Stomach smooth muscle (tissue), 2 donors: ENCODE measurements at regions not wholly inside any gene's neighbourhood (a gene's known extent, or its start where the extent isn't known, plus 50 kb on each side); places are given as distances from the start of the nearest gene placed in this dataset.

Experiments
- H3K27ac ChIP-seq: one replicate; pipeline ENCODE4 v1.7.0; 2013; ENCODE audit warnings: mild to moderate bottlenecking, low read length, inconsistent platforms
- H3K27me3 ChIP-seq, 2 donors: one replicate each; pipeline ENCODE4 v1.7.0; 2013; ENCODE audit warnings: low read length in 2 of 2; ENCODE audit not compliant: insufficient read depth in 2 of 2, control insufficient read depth in 1 of 2
- H3K36me3 ChIP-seq, 2 donors: one replicate each; pipeline ENCODE4 v1.7.0; 2013; ENCODE audit warnings: low read length in 2 of 2; ENCODE audit not compliant: control insufficient read depth in 2 of 2, insufficient read depth in 2 of 2
- H3K4me1 ChIP-seq: one replicate; pipeline ENCODE4 v1.7.0; 2013; ENCODE audit warnings: low read length; ENCODE audit not compliant: control insufficient read depth, insufficient read depth
- H3K4me3 ChIP-seq, 2 donors: one replicate each; pipeline ENCODE4 v1.7.0; 2013; ENCODE audit warnings: low read length in 2 of 2
- H3K9ac ChIP-seq, 2 donors: one replicate each; pipeline ENCODE4 v1.7.0; 2013; ENCODE audit warnings: low read length in 2 of 2, mild to moderate bottlenecking in 1 of 2
- H3K9me3 ChIP-seq, 2 donors: one replicate each; pipeline ENCODE4 v1.7.0; 2013; ENCODE audit warnings: low read length in 2 of 2; ENCODE audit not compliant: control insufficient read depth in 2 of 2
- donor health status: healthy.
- donor health status: Pancreatic carcinoma.

DNA sequence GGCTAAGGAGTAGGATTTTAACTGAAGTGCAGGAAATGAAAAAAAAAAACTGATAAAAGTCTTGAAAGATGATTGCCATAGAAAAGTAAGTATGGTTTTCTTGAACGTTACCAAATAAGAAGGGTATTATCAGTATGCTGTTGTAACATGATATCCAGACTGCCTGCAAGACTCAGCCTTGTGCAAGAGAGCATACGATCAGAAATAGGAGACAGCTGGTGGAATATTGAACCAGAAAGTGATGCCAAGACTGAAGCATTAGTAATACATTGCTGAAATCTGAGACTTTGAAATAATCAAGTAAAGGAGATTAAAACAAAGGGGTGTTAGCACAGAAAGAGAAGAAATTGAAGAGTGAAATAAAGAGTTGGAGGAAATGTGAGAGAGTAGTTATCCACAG, 452.7 kb upstream of the CNTN5 start:
- H3K4me3 ChIP-seq = no peak overlapping the region
- H3K27me3 ChIP-seq = no peaks in the 10 kb centered on the region
- no peak overlapping the region for H3K27ac ChIP-seq
- H3K9me3 ChIP-seq = peaks cover 0 to 2% of the 10 kb centered on the region in 2 donors
- no peaks in the 10 kb centered on the region for H3K4me1 ChIP-seq
- no peaks in the 10 kb centered on the region for H3K36me3 ChIP-seq
- no peak overlapping the region for H3K9ac ChIP-seq

DNA sequence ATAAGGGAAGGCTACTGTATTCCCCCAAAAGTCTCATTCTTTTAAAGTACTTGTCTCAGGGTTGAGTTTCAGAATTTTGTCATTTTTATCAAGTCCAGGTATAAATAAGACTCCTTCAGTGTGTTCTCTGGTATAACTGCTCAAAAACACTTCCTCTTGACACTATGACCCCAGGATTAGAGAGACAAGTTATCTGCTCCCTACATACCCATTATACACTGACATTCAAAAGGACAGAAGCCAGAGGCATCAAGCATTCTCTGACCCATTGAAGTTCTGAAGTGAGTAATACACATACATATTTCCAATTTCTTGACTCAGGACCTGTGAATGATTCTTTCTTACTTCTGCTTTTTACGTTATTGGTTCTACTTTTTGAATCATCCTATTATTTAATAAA, 447.8 kb upstream of the CNTN5 start:
- Histone ChIP-seq H3K4me1 (no peaks in the 10 kb centered on the region), H3K36me3 (no peaks in the 10 kb centered on the region), H3K27ac (no peak overlapping the region), H3K27me3 (no peaks in the 10 kb centered on the region), H3K9me3 (no peaks in the 10 kb centered on the region), H3K9ac (no peak overlapping the region), H3K4me3 (no peak overlapping the region)

DNA sequence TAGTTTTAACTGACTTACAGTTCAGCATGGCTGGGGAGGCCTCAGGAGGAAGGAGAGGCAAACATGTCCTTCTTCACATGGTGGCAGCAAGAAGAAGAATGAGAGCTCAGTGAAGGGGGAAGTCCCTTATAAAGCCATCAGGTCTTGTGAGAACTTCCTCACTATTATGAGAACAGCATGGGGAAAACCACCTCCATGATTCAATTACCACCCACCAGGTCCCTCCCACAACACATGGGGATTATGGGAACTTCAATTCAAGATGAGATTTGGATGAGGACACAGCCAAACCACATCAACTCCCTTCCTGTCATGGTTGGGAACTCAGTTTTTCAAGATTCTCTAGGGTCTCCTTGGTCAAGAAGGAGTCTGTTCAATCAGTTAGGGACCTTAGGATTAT, 432.9 kb upstream of the CNTN5 start:
- H3K4me3 ChIP-seq = no peak overlapping the region
- no peaks in the 10 kb centered on the region for H3K4me1 ChIP-seq
- no peaks in the 10 kb centered on the region for H3K36me3 ChIP-seq
- H3K27me3 ChIP-seq = no peaks in the 10 kb centered on the region
- no peak overlapping the region for H3K9ac ChIP-seq
- H3K27ac ChIP-seq = no peak overlapping the region
- H3K9me3 ChIP-seq = no peaks in the 10 kb centered on the region

DNA sequence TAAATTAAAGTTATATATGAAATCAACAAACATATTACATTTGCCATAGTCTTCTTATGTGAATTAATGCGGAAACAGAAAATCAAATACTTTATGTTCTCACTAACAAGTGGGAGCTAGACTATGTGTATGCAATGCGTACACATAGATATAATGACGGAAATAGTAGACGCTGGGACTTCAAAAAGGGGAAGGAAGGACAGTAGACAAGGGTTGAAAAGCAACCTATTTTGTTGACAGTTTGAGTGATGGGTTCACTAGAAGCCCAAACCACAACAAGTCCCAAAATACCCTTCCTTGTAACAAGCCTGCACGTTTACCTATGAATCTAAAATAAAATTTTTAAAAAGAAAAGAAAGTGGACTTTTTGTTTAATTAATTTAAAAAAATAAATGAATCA, 430.8 kb upstream of the CNTN5 start:
- H3K9ac ChIP-seq = no peak overlapping the region
- H3K36me3 ChIP-seq = no peaks in the 10 kb centered on the region
- no peaks in the 10 kb centered on the region for H3K27me3 ChIP-seq
- H3K4me3 ChIP-seq = no peak overlapping the region
- no peaks in the 10 kb centered on the region for H3K9me3 ChIP-seq
- H3K4me1 ChIP-seq = no peaks in the 10 kb centered on the region
- H3K27ac ChIP-seq = no peak overlapping the region

DNA sequence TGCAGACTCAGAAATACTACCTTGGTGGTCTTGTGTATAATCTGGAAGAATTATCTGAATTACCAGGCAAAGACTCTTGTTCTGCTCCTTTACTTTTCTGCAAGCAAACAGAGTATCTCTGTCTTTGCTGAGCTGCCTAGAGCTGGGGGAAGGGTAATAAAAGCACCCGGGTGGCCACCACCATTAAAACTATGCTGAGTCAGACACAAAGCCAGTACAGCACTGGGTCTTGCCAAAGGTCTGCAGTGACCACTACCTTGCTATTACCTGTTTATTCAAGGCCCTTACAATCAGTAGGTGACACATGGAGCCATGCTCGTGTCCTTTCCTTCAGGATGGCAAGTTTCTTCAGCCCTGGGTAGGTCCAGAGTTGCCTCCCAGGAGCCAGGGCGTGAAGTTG, 420.6 kb upstream of the CNTN5 start:
- no peaks in the 10 kb centered on the region for H3K27me3 ChIP-seq
- no peak overlapping the region for H3K4me3 ChIP-seq
- H3K36me3 ChIP-seq = no peaks in the 10 kb centered on the region
- no peak overlapping the region for H3K27ac ChIP-seq
- H3K9me3 ChIP-seq = no peaks in the 10 kb centered on the region
- H3K9ac ChIP-seq = no peak overlapping the region
- no peaks in the 10 kb centered on the region for H3K4me1 ChIP-seq

DNA sequence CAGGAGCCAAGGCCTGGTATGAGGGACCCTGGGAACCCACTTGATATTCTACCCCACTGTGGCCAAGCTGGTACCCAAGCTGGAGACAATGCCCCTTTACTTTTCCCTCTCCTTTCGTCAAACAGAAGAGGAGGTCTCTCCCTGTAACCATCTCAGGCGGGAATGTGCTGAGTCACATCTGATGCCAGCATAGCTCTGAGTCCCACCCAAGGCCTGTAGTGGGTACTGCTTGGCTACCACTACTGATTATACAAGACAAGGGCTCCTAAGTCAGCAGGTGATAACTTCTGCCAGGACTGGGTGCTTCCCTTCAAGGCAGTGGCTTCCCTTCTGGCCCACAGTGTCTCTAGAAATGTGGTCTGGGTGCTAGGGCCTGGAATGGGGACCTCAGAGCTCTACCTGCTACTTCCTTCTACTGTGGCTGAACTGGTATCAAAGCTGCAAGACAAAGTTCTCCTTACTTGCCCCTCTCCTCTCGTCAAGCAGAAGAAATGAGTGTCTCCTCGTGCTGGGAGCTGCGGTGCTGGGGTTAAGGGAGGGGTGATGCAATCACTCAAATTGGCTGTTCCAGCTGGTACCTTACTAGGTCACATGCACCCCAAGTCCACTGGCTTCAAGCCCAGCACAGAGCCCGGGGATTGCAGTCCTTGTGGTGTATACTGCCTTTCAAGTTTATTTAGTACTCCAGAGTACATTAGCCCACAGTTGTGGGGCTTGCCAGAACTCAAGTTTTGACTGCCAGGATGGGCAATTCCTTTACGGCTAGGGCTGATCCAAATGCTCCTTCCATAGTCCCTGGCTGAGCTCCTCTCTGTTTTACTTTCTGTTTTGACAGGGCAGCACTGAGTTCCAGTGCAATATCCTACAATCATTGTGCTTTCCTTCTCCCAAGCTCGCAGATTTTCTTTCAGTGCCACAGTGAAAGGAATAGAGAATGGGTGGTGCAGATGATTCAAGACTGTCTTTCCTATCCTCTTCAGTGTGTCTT, 419.7 kb upstream of the CNTN5 start:
- H3K27ac ChIP-seq = no peak overlapping the region
- peak overlapping the region in 1 of 2 donors; percentile 1 for H3K4me3 ChIP-seq

DNA sequence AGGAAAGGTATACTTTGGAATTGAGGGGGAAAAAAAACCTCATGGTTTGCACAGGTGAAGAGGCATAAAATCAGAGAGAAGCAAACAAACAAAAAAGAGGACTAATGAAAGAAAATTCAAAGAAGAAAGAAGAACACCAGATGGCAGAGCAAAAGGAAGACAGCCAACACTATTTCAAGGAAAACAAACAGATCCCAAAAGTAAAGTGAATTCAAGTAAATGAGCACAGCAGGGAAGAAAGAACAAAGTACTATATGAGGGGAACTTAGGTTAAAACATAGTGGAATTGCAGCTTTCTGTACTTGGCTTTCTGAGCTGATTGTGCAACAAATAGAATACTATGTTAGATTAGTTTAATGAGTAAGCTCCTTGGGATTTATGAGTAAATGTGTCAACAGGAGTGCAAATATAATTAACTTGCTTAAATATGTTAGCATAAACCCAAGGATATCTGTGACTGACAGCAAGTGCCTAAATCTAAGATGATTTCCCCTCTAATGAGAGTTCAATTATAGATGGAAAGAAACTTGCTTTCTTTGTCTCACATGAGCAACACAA, 404.6 kb upstream of the CNTN5 start:
- H3K27me3 ChIP-seq = no peaks in the 10 kb centered on the region
- H3K27ac ChIP-seq = no peak overlapping the region
- no peaks in the 10 kb centered on the region for H3K9me3 ChIP-seq
- H3K36me3 ChIP-seq = no peaks in the 10 kb centered on the region
- H3K9ac ChIP-seq = no peak overlapping the region
- H3K4me1 ChIP-seq = no peaks in the 10 kb centered on the region
- no peak overlapping the region for H3K4me3 ChIP-seq

More for the DNA sequence above, 419.7 kb upstream of the CNTN5 start:
- H3K9me3 ChIP-seq = no peaks in the 10 kb centered on the region
- H3K36me3 ChIP-seq = no peaks in the 10 kb centered on the region
- H3K9ac ChIP-seq = no peak overlapping the region
- no peaks in the 10 kb centered on the region for H3K4me1 ChIP-seq
- no peaks in the 10 kb centered on the region for H3K27me3 ChIP-seq

DNA sequence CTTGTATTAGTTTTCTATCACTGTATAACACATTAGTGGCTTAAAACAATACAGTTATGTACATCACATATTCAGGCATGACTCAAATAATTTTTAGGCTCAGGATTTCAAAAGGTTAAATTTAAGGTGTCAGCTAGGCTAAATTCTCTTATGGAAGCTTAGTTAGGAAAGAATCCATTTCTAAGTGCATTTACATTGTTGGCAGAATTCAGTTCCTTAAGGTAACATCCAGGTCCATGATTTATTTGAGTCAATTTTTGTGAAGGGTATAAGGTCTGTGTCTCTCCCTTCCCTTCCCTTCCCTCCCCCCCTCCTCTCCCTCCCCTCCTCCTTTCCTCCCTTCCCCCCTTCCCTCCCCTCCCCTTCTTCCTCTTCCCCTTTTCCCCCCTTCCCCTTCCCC, 399.0 kb upstream of the CNTN5 start:
- no peak overlapping the region for H3K9ac ChIP-seq
- no peak overlapping the region for H3K4me3 ChIP-seq
- no peaks in the 10 kb centered on the region for H3K27me3 ChIP-seq
- H3K36me3 ChIP-seq = no peaks in the 10 kb centered on the region
- H3K9me3 ChIP-seq = no peaks in the 10 kb centered on the region
- no peak overlapping the region for H3K27ac ChIP-seq
- no peaks in the 10 kb centered on the region for H3K4me1 ChIP-seq

DNA sequence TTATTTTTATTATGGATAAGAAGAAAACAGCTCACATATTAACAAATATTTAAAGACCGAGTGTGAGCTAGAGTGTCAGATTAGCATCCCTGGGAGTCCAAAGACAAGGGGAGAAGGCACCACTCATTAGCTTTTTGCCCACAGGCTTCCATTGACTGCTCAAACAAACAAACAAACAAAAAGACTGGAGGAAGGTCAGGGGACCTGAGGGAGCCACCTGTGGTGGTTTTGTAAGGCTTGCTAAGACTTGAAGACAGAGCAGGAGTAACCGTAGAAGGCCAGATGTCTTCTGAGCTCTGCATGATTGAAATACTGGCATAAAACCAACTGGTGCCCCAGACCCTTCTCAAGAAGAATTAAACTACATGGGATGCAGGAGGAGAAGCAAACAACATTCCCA, 395.2 kb upstream of the CNTN5 start:
- H3K9me3 ChIP-seq = no peaks in the 10 kb centered on the region
- no peak overlapping the region for H3K4me3 ChIP-seq
- H3K4me1 ChIP-seq = no peaks in the 10 kb centered on the region
- no peaks in the 10 kb centered on the region for H3K27me3 ChIP-seq
- no peaks in the 10 kb centered on the region for H3K36me3 ChIP-seq
- H3K27ac ChIP-seq = no peak overlapping the region
- no peak overlapping the region for H3K9ac ChIP-seq

DNA sequence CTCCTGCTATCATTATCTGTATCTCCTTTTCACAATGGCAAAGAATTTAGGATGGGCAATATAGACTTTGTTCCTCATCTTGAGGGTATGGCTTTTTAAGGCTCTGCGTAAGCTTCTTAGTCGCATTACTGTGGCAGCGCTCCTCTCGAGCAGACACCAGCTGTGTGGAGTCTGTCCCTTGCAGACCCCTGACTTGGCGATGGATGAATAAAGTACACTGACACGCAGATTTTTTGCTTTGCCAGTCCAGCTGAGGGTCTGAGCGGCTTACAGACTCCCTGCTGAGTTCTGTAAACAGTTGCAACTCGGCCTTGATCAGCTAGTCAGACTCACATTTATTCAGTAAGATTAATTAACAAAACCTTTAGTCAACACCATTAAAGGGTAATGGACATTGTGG, 390.0 kb upstream of the CNTN5 start:
- no peak overlapping the region for H3K4me3 ChIP-seq
- no peaks in the 10 kb centered on the region for H3K9me3 ChIP-seq
- no peaks in the 10 kb centered on the region for H3K4me1 ChIP-seq
- H3K27me3 ChIP-seq = no peaks in the 10 kb centered on the region
- no peaks in the 10 kb centered on the region for H3K36me3 ChIP-seq
- no peak overlapping the region for H3K9ac ChIP-seq
- no peak overlapping the region for H3K27ac ChIP-seq

DNA sequence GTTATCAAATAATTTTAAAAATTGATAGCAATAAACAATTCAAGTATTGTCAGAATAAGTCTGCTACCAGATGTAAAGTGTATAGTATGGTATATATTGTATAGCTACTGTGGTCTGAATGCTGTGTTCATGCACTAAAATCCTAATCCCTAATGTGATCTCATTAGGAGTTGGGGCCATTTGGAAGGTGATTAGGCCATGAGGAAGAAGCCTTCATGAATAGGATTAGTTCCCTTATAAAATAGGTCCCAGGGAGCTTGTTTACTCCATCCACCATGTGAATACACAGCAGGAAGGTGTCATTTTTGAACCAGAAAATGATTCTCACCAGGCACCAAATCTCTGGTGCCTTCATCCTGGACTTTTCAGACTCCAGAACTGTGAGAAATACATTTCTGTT, 363.0 kb upstream of the CNTN5 start:
- Histone ChIP-seq H3K36me3 (no peaks in the 10 kb centered on the region), H3K9ac (no peak overlapping the region), H3K9me3 (no peaks in the 10 kb centered on the region), H3K4me1 (no peaks in the 10 kb centered on the region), H3K27ac (no peak overlapping the region), H3K4me3 (no peak overlapping the region), H3K27me3 (no peaks in the 10 kb centered on the region)
